HCT116 (cell line): ENCODE measurements at regions not wholly inside any gene's neighbourhood (a gene's known extent, or its start where the extent isn't known, plus 50 kb on each side); places are given as distances from the start of the nearest gene placed in this dataset.

ENCODE experiments used
- ATAC-seq: fragments of 200-7000 bp; cut with Tn5 transposase; 2 replicates; pipeline ENCODE4 v1.9.1; 2020; ENCODE audit warnings: mild to moderate bottlenecking, moderate library complexity
- BruUV-seq: library from RNA; stranded (reverse); fragments of 400-500 nt; replicated peaks from 2 replicates; lab custom pipeline; 2021; lab: Mats Ljungman, UMichigan
- CTCF ChIA-PET: fragments of 300-600 bp; sonication (Branson Sonifier 250); formaldehyde crosslinking; loops from one replicate; lab custom pipeline; 2021; ENCODE audit warnings: antibody characterized with exemption; lab: Charles Lee
- POLR2A ChIA-PET: fragments of 300-600, 350-600 bp; sonication (Branson Sonifier 250); formaldehyde crosslinking; loops from one replicate; lab custom pipeline; 2021; ENCODE audit warnings: antibody characterized with exemption; lab: Charles Lee
- RAD21 ChIA-PET, 2 experiments: fragments of 300-600 bp; sonication (Branson Sonifier 250); formaldehyde crosslinking; loops; one replicate each; lab custom pipeline; 2023; ENCODE audit warnings: low total read pairs in 2 of 2; ENCODE audit not compliant: uncharacterized antibody in 2 of 2, unreplicated experiment in 2 of 2, low non-redundant PET in 1 of 2; lab: Charles Lee
- DNase-seq: peaks from one replicate; pipeline ENCODE4 v3.0.0-alpha.2; 2010; ENCODE audit warnings: low read depth, low spot score
- H2AFZ ChIP-seq: fragments of 200-600 bp; shearing (Covaris generic), sonication (generic); 2 replicates; pipeline ENCODE4 v1.6.1; 2017; ENCODE audit warnings: low read depth, mixed run types, mixed read lengths, antibody characterized with exemption, low read length; ENCODE audit not compliant: poor library complexity, severe bottlenecking
- H3K27ac ChIP-seq: 2 replicates; pipeline ENCODE4 v1.5.1; 2012; ENCODE audit warnings: low read depth, low read length
- H3K27me3 ChIP-seq: fragments of 200-600 bp; sonication (generic); 2 replicates; pipeline ENCODE4 v1.6.1; 2016; ENCODE audit warnings: mixed run types, low read length, mixed read lengths; ENCODE audit not compliant: insufficient read depth
- H3K36me3 ChIP-seq, 2 experiments: fragments of 200-500 bp in 1 of 2; fragments of 200-600 bp in 1 of 2; sonication (Bioruptor generic) in 1 of 2; sonication (generic) in 1 of 2; 2 replicates each; pipeline versions ENCODE4 v1.5.1 to v1.6.1; 2014 to 2016; ENCODE audit warnings: low read length in 2 of 2, inconsistent platforms in 1 of 2, mixed read lengths in 1 of 2, mixed run types in 1 of 2; ENCODE audit not compliant: insufficient read depth in 2 of 2, control insufficient read depth in 1 of 2
- H3K4me1 ChIP-seq, 2 experiments: fragments of 200-600 bp in 1 of 2; sonication (generic) in 1 of 2; 2 replicates each; pipeline versions ENCODE4 v1.5.1 to v1.6.1; 2012 to 2017; ENCODE audit warnings: low read length in 2 of 2, inconsistent platforms in 1 of 2, mild to moderate bottlenecking in 1 of 2, mixed read lengths in 1 of 2, mixed run types in 1 of 2, moderate library complexity in 1 of 2; ENCODE audit not compliant: insufficient read depth in 2 of 2, control insufficient read depth in 1 of 2
- H3K4me2 ChIP-seq: fragments of 200-600 bp; sonication (generic); 2 replicates; pipeline ENCODE4 v1.6.1; 2017; ENCODE audit warnings: mixed run types, low read length, mixed read lengths
- H3K4me3 ChIP-seq, 2 experiments: fragments of 200-600 bp in 1 of 2; sonication (generic) in 1 of 2; replicated peaks in 1 of 2; 2 replicates each; pipeline ENCODE4 v1.5.1; 2011 to 2016; ENCODE audit warnings: low read length in 2 of 2, control low read depth in 1 of 2, low read depth in 1 of 2, mild to moderate bottlenecking in 1 of 2, mixed read lengths in 1 of 2, mixed run types in 1 of 2
- H3K79me2 ChIP-seq: fragments of 200-600 bp; sonication (generic); 2 replicates; pipeline ENCODE4 v1.6.1; 2017; ENCODE audit warnings: mild to moderate bottlenecking, mixed run types, low read length, moderate library complexity, mixed read lengths; ENCODE audit not compliant: insufficient read depth
- H3K9ac ChIP-seq: fragments of 200-600 bp; sonication (generic); 2 replicates; pipeline ENCODE4 v1.6.1; 2016; ENCODE audit warnings: low read length, mixed read lengths
- H3K9me2 ChIP-seq: fragments of 200-600 bp; sonication (generic), shearing (Covaris generic); 2 replicates; pipeline ENCODE4 v1.6.1; 2017; ENCODE audit warnings: mixed run types, mild to moderate bottlenecking, moderate library complexity; ENCODE audit not compliant: insufficient read depth
- H3K9me3 ChIP-seq, 2 experiments: fragments of 200-500 bp in 1 of 2; fragments of 200-600 bp in 1 of 2; sonication (Bioruptor generic) in 1 of 2; sonication (generic) in 1 of 2; 2 replicates each; pipeline ENCODE4 v1.6.1; 2014 to 2017; ENCODE audit warnings: low read length in 2 of 2, mixed read lengths in 2 of 2, inconsistent platforms in 1 of 2, low read depth in 1 of 2, mild to moderate bottlenecking in 1 of 2, mixed run types in 1 of 2, moderate library complexity in 1 of 2; ENCODE audit not compliant: control insufficient read depth in 1 of 2, insufficient read depth in 1 of 2
- H4K20me1 ChIP-seq: fragments of 200-600 bp; sonication (generic), shearing (Covaris generic); 2 replicates; pipeline ENCODE4 v1.6.1; 2017; ENCODE audit warnings: mixed run types, mild to moderate bottlenecking, moderate library complexity; ENCODE audit not compliant: insufficient read depth
- EZH2phosphoT487 ChIP-seq: fragments of 200-600 bp; IDR thresholded peaks from 2 replicates; pipeline ENCODE4 v1.6.1; 2018; ENCODE audit warnings: antibody characterized with exemption, borderline replicate concordance
- MAX ChIP-seq: IDR thresholded peaks from 2 replicates; pipeline ENCODE4 v1.6.1; 2012
- SIN3A ChIP-seq: IDR thresholded peaks from 2 replicates; pipeline ENCODE4 v1.6.1; 2012; ENCODE audit warnings: low read depth
- SP1 ChIP-seq: IDR thresholded peaks from 2 replicates; pipeline ENCODE4 v1.6.1; 2012; ENCODE audit warnings: low read depth
- SRF ChIP-seq: IDR thresholded peaks from 2 replicates; pipeline ENCODE4 v1.6.1; 2012; ENCODE audit warnings: low read depth
- YY1 ChIP-seq: IDR thresholded peaks from 2 replicates; pipeline ENCODE4 v1.6.1; 2011; ENCODE audit warnings: low read length, low read depth, moderate library complexity, mild to moderate bottlenecking; ENCODE audit not compliant: insufficient replicate concordance; ENCODE audit errors: extremely low read depth
- ZBTB33 ChIP-seq: IDR thresholded peaks from 2 replicates; pipeline ENCODE4 v1.6.1; 2011; ENCODE audit warnings: mild to moderate bottlenecking, low read length, moderate library complexity; ENCODE audit not compliant: insufficient replicate concordance; ENCODE audit errors: extremely low read depth
- ZNF274 ChIP-seq: fragments of 200-500 bp; sonication (Bioruptor generic); IDR thresholded peaks from 2 replicates; pipeline ENCODE4 v1.6.1; 2014; ENCODE audit warnings: mild to moderate bottlenecking, low read depth, low read length, inconsistent platforms
- intact Hi-C: fragments of 100-400 bp; cut with micrococcal nuclease; formaldehyde crosslinking; loops from 2 replicates; pipeline ENCODE4 v1.10.0; 2022
- TF ChIP-seq, protein P1 (sequence below): IDR thresholded peaks from 2 replicates; pipeline ENCODE4 v1.6.1; 2012; ENCODE audit warnings: low read depth
- TF ChIP-seq, protein P2 (sequence below), 3 experiments: fragments of 200-600 bp in 1 of 3; sonication (generic) in 1 of 3; IDR thresholded peaks in 2 of 3; conservative IDR thresholded peaks in 1 of 3; 2 replicates each; pipeline ENCODE4 v1.5.1; 2012 to 2017; ENCODE audit warnings: low read depth in 2 of 3, low read length in 2 of 3, antibody characterized with exemption in 1 of 3, borderline replicate concordance in 1 of 3, control low read depth in 1 of 3, mild to moderate bottlenecking in 1 of 3, mixed read lengths in 1 of 3, mixed run types in 1 of 3, moderate library complexity in 1 of 3; ENCODE audit not compliant: insufficient read depth in 1 of 3

DNA sequence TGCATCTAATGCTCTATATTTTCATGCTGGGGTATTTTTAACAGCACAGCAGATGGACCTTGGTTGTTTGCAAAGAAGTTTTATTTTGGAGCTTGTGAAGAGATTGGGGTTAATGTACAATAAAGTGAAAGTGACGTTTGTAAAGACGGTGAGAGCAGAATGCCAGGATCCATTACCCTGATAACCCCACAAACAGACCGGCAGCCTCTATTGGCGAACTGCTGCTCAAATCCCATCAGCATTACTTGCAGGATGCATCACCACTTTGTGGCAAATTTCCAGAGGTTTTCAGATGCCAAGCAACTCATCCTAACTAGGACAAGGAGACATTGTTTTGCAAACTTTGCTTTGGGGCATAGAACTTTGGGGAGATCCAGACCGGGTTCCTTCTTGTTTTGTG, 383.3 kb upstream of the ZNF462 start:
- DNase-seq = no peak
- Histone ChIP-seq H3K9me2 (no peaks in the 10 kb centered on the region), H2AFZ (no peak overlapping the region), H3K4me2 (no peak overlapping the region), H3K9ac (no peak overlapping the region), H3K36me3 (no peaks in the 10 kb centered on the region), H3K4me3 (no peak overlapping the region), H3K27me3 (no peaks in the 10 kb centered on the region), H3K9me3 (no peaks in the 10 kb centered on the region), H3K27ac (no peak overlapping the region), H4K20me1 (no peaks in the 10 kb centered on the region), H3K79me2 (no peaks in the 10 kb centered on the region), H3K4me1 (peaks cover 0 to 5% of the 10 kb centered on the region in 2 experiments; a peak in 1 of 4 replicates)
- BruUV-seq = no TSS peak
- no peak for ATAC-seq
- CTCF ChIA-PET = no interaction called here
- RAD21 ChIA-PET = no interaction called here
- intact Hi-C loops = loop anchor here (5.0 kb wide), 1 partner anchor 47 kb away; no protein-coding TSS in a partner anchor
- POLR2A ChIA-PET = no interaction called here
- no peak for TF ChIP-seq ZNF274

DNA sequence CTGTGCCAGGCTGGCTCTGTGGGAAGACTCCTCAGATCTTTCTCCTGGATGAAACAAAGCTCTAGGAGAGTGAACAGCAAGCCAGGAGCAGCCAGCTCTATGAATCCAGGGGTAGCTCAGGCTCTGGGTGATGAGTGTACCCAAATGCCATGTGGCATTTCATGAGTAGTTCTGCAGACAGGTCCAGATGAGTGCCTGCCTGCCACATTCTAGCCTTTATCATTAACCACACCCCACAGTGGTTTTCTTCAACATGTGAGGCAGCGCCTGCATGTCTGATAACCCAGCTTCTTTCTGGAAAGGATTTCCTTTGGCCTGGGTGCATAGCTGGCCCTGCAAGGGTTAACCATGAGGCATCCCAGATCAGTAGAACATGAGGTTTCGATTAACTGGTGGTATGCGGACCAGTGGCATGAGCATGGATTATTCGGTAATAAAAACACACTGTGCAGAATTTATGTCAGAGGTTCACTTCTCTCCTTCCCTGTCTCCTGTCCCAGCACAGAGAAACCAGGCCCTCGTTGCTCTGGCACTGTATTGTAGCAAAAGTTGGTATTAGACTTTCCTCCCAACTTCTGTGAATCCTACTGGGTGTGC, 381.9 kb upstream of the ZNF462 start:
- Histone ChIP-seq H3K4me3 (no peak overlapping the region), H3K9me2 (no peaks in the 10 kb centered on the region), H4K20me1 (no peaks in the 10 kb centered on the region), H3K9ac (no peak overlapping the region), H3K36me3 (no peaks in the 10 kb centered on the region), H3K27ac (no peak overlapping the region)
- ChIA-PET RAD21 (no interaction called here), CTCF (no interaction called here)
- BruUV-seq = no TSS peak
- intact Hi-C loops = loop anchor here (5.0 kb wide), 1 partner anchor 49 kb away; no protein-coding TSS in a partner anchor
- TF ChIP-seq MAX = no peak
- TF ChIP-seq, protein P1, sequence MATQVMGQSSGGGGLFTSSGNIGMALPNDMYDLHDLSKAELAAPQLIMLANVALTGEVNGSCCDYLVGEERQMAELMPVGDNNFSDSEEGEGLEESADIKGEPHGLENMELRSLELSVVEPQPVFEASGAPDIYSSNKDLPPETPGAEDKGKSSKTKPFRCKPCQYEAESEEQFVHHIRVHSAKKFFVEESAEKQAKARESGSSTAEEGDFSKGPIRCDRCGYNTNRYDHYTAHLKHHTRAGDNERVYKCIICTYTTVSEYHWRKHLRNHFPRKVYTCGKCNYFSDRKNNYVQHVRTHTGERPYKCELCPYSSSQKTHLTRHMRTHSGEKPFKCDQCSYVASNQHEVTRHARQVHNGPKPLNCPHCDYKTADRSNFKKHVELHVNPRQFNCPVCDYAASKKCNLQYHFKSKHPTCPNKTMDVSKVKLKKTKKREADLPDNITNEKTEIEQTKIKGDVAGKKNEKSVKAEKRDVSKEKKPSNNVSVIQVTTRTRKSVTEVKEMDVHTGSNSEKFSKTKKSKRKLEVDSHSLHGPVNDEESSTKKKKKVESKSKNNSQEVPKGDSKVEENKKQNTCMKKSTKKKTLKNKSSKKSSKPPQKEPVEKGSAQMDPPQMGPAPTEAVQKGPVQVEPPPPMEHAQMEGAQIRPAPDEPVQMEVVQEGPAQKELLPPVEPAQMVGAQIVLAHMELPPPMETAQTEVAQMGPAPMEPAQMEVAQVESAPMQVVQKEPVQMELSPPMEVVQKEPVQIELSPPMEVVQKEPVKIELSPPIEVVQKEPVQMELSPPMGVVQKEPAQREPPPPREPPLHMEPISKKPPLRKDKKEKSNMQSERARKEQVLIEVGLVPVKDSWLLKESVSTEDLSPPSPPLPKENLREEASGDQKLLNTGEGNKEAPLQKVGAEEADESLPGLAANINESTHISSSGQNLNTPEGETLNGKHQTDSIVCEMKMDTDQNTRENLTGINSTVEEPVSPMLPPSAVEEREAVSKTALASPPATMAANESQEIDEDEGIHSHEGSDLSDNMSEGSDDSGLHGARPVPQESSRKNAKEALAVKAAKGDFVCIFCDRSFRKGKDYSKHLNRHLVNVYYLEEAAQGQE = no peak
- no peak for TF ChIP-seq ZBTB33
- TF ChIP-seq SP1 = no peak
- TF ChIP-seq YY1 = no peak
- TF ChIP-seq EZH2phosphoT487 = no peak
- TF ChIP-seq, protein P2, sequence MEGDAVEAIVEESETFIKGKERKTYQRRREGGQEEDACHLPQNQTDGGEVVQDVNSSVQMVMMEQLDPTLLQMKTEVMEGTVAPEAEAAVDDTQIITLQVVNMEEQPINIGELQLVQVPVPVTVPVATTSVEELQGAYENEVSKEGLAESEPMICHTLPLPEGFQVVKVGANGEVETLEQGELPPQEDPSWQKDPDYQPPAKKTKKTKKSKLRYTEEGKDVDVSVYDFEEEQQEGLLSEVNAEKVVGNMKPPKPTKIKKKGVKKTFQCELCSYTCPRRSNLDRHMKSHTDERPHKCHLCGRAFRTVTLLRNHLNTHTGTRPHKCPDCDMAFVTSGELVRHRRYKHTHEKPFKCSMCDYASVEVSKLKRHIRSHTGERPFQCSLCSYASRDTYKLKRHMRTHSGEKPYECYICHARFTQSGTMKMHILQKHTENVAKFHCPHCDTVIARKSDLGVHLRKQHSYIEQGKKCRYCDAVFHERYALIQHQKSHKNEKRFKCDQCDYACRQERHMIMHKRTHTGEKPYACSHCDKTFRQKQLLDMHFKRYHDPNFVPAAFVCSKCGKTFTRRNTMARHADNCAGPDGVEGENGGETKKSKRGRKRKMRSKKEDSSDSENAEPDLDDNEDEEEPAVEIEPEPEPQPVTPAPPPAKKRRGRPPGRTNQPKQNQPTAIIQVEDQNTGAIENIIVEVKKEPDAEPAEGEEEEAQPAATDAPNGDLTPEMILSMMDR (IDR thresholded peaks at IDR 0.05 in 2 of 3, conservative IDR thresholded peaks at IDR 0.05 in 1 of 3; ENCODE audit: borderline replicate concordance in 1 of 3, insufficient read depth in 1 of 3, low read depth in 2 of 3, low read length in 2 of 3) = no peak
- no peak for TF ChIP-seq SIN3A
- no peak for TF ChIP-seq SRF
- TF ChIP-seq, all 23 proteins: peak for 0
- Histone ChIP-seq H3K27me3 (no peaks in the 10 kb centered on the region), H3K4me2 (no peak overlapping the region), H2AFZ (no peak overlapping the region), H3K79me2 (no peaks in the 10 kb centered on the region), H3K9me3 (no peaks in the 10 kb centered on the region), H3K4me1 (peaks cover 0 to 5% of the 10 kb centered on the region in 2 experiments; a peak in 1 of 4 replicates)
- ATAC-seq (no peak), DNase-seq (no peak)
- POLR2A ChIA-PET = no interaction called here
